ENCODE measurements at regions not wholly inside any gene's neighbourhood (a gene's known extent, or its start where the extent isn't known, plus 50 kb on each side); places are given as distances from the start of the nearest gene placed in this dataset.

- TF ChIP-seq CREB1 (IDR thresholded peaks at IDR 0.05; ENCODE audit: low read depth) (no peak), TCF12 (IDR thresholded peaks at IDR 0.05; ENCODE audit: low read depth) (no peak), REST (IDR thresholded peaks at IDR 0.05; ENCODE audit: low read depth) (no peak)
These were observed 56.1 kb upstream of the TOX3 start for GRCh38 chr16:52603015-52603414.

All from Ishikawa (cell line).